ENCODE measurements at regions not wholly inside any gene's neighbourhood (a gene's known extent, or its start where the extent isn't known, plus 50 kb on each side); places are given as distances from the start of the nearest gene placed in this dataset.
"Not testable (repeated sequence)": the region's sequence is repeated elsewhere in the genome, so short reads cannot be mapped to it uniquely, and the experiment has no call there.

DNA sequence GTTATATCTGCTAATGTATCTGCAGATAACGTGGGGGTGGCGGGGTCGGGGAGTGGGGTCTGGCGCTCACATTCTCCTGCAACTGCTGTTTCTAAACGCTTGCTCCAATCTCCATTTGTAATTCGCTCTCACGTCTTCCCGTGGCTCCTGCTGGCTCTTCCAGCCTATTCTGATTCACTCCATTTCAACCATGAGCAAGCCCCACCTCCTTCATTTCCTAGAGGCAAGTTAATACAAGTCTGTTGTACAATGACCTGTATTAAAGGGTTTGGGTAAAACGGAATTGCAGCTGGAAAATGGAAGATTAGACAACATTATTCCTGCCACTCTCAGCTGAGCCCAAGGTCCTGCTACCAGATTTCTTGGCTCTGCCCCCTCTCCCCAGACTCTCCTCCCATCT lies 132.3 kb downstream of the CSNK2A3 start:
- no peak for DNase-seq

DNA sequence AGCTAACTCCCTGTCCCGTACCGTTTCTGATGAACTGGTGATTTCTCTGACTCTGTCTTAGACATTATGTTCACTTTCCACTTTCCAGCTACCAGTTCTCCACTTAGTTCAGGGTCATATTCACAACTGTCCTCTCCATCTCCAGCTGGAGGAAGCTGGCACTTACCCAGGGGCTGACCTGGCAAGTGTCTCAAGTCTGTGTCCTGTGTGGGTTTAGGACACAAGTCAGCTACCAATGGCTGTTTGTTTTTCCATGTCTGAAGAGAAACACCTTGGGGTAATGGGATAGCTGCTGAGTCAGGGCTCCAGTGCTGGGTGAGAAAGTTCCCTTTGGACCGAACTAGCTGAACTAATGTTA lies 134.4 kb downstream of the CSNK2A3 start:
- no peak for DNase-seq

DNA sequence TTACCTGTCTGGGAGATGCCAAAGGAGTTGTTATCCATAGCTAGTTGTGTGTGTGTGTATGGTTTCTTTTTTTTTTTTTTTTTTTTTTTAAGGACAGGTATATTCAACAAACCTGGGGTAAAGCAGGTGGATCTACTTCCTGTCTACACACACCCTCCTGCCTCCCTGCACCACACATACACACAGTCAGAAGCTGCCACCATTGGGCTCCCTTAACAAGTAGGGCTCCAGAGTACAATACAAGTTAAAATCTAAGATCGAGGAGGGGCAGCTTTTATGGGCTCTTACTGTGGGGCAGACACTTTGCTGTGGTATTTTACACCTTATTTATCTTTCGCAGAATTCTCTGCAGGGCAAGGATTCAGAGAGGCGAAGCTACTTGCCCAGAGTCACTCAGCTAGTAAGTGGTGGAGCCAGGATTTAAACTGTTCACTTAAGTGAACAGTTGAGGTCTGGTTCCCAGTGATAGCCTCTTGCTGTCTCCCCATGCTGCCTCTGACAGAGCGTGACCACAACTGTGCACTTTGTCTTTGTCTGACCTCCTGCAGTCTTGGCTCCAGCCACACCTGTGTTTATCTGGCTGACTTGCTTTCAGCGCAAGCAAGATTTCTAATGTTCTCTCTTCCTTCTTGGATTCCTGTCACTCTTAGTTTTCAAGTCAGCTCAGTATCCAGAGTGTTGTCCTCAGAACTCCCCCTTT lies 135.0 kb downstream of the CSNK2A3 start:
- no peak for DNase-seq

DNA sequence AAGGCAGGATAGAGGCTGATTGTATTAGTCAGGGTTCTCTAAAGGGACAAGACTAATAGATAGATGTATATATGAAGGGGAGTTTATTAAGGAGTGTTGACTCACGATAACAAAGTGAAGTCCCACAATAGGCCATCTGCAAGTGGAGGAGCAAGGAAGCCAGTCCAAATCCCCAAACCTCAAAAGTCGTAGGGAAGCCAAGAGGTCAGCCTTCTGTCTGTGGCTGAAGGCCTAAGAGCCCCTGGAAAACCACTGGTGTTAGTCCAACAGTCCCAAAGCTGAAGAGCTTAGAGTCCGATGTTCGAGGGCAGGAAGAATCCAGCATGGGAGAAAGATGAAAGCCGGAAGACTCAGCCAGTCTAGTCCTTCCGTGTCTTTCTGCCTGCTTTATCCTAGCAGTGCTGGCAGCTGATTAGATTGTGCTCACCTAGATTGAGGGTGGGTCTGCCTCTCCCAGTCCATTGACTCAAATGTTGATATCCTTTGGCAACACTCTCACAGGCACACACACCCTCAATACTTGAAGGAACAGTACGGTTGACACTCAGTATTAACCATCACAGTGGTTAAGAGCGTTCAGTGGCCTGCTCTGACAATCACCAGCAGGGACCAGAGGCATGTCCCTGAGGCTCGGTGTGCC lies 135.6 kb downstream of the CSNK2A3 start:
- DNase-seq = no peak

DNA sequence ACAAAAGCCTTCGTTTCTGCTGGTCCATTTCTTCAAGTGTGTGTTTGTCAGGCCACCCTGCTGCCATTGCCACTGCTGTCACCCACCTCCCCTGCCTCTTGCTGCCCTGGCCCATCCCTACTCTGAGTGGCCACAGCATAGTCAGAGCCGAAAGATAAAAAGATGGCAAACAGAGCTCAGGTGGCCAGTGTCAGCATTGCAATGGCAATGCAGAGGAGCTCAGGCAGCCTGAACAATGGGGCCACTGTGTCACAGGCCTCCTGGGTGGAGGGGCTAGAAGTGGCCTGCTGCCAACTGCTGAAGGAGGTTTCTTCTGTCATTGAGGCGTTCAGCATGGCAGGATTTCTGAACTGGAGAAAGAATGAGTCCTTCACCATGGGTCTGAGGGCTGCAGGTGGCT lies 137.1 kb downstream of the CSNK2A3 start:
- no peak for DNase-seq

DNA sequence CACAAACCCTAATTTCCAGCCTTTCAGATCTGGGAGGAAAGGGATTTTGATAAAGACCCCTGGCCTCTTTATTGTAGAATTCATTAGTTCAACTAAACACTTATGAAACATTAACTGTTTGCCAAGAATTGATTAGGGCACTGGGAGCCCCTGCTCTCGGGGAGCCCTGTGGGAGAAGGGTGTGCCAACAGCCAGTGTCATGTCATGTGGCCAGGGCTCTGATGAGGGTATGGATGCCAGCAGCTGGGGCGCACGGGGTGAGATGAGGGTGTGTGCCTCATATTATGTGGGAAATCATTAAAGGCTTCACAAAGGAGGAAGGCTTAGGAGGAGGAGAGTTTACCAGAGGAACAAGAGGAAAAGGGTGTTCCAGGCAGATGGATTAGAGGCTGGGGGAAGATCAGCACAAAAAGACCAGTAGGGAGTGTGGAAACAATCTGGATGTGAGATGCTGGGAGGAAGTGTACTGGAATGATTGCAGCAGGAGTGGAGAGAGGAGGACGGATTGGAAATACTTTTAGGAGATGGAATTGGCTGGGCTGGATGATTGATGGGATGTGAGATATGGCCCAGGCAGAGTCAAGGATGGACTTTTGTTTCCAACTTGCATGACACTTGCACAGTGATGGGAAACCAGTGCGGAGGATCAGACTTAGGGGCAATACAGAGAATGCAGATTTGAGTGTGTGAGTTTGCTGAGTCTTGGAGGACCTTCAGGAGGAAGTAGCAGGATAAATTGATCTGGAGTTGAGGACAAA lies 137.8 kb downstream of the CSNK2A3 start:
- no peak for DNase-seq

DNA sequence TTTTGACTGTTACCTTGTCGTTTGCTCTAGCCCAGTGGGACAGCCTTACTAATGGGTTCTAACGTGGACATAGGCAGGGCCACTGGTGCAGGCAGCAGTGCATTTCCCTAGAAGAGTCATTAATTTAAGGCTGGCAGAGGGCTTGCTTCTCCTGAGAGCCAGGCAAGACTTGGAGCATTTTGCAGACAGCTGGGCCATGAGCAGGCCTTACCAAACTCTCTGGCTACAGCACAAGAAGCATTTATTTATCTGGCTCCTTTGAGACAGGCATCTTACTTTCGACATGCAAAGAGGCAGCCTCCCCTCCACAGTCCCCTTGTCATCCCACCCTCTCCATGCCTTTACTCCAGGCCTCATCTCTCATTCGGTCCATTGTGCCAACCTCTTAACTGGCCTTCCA lies 139.9 kb downstream of the CSNK2A3 start:
- DNase-seq = no peak

DNA sequence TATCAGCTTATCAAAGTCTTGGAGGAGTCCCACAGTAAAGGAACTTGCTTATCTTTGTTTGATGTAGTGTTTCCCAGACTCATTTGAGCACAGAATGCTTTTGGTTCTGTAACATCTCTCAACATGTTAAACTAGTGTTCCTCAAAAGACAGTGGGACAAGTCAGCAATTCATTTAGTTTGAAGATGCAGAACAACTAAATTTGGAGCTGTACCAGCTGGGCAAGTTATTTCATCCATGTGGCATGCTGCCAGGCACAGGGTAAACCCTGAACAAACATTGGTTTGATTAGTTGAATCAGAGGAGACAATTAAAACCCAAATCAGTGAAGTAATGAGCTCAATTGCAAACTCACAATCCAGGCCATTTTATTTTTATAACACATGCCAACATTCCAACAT lies 141.2 kb downstream of the CSNK2A3 start:
- DNase-seq = no peak

DNA sequence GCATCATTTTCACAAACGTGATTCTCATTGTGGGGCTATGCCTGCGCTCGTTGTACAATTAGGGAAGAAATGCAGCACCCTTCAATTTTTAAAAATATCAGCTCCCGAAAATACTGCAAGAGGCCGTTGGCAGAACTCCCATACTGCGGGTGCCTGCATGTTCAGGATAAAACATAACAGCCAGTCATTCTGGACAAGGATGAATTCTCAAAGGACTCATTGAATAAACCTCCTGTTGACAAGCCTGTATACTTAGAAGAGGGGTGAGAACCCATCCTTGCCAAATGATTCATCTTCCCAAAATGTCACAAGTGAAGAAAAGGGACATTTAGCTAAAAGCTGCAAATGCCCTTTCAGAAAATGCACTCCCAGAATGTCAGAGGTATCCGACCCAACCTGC lies 141.9 kb downstream of the CSNK2A3 start:
- DNase-seq = no peak

DNA sequence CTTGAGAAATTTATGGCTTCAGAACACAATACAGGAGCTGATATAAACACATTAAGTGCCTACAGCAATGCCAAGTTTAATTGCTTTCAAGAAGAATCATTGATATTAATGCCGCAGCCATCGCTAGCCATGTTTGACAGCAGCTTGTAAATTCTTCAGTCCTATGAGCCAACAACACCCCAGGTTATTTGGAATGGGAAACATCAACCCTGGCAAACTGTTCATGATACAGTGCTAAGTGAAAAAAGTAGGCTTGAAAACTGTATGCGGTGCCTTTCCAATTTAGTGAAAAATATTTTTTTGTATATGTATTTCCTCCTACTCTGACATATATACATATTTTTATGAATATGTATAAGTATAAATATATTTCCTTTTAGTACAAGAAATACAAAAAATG lies 142.6 kb downstream of the CSNK2A3 start:
- DNase-seq = no peak

DNA sequence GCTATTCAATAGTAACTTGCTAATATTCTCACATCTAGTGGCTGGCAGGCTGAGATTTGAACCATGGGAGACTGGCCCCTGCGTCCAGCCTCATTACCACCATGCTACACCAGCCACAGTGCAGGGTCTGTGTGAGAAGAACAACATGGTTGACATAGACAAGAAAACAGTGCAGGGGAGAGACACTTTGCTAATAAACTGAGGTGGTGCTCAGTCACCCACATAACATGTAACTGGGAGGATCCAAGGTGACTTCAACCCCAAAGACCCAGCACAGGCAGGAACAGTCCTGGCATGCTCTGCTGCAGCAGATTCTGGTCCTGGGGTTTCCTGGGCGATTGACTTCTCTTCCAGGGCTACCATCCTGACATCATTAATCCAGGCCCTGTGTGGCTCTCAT lies 143.1 kb downstream of the CSNK2A3 start:
- no peak for DNase-seq

DNA sequence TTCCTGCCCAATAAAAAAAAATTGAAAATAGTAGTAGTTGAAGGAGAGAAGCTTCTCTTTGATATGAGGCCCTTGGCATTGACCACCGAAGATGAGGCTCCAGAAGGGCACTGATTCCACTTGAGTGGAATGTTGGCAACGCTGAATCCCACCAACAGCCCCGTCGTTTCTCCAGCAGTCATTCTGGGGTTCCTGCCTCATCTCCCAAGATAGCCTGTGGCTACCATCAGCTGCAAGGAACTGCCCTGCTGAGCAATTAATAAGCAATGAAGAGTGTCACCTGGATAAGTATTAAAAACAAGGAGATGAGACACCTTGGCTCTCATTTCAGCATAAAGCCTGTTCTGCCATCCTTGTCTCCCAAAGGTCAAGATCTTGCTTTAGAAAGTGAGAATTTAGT lies 144.1 kb downstream of the CSNK2A3 start:
- DNase-seq = no peak

DNA sequence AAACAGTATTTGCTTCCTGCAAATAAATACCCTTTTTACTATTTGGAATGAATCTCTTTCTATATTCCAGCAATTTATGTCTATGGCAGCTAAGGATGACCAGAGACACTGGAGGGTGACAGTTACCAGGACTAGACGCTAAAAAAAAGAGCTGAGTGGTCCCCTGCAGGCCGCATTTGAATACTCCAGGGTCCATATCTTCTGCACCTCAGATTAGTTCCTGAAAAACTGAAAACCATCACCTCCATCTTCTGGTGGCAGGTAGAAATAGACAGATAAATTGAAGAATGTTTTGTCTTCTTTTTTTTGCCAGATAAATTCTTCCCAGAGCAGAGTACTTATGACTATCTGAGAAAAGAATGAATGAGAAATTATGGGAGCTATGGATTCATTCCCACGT lies 145.6 kb downstream of the CSNK2A3 start:
- no peak for DNase-seq

DNA sequence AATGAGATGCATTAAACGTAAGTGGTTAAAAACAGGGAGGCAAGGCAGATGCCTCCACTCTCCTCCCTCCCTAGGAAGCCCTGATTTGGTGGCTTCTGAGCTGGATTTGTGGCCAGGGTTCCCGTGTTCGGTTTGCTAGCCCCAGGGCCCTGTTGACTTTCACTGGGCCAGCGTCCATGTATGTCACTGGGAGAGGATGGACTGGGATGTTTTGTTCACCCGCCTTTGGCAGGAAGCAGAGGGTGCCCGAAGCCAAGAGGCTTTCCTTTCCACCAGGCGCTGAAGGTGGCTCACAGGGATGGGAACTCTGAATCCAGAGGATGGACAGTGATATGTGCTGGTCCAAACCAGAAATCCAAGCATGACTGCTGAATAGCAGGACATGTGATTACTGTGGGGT lies 146.6 kb downstream of the CSNK2A3 start:
- no peak for DNase-seq

DNA sequence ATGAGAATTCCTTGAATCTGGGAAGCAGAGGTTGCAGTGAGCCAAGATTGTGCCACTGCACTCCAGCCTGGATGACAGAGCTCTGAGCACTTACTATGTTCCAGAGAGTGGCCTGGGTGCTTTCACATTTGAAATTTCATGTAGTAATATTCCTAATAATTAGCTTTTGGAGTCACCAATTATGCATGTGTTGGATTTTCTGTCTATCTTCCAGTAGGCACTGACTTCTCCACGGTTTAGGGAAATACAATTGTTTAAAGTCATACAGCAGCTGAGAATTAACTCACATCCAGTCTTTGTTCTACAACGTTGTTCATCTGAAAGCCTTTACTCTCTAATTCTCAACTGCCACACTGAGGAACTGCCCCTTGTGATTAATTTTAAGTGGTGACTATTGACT lies 150.2 kb downstream of the CSNK2A3 start:
- DNase-seq = no peak

DNA sequence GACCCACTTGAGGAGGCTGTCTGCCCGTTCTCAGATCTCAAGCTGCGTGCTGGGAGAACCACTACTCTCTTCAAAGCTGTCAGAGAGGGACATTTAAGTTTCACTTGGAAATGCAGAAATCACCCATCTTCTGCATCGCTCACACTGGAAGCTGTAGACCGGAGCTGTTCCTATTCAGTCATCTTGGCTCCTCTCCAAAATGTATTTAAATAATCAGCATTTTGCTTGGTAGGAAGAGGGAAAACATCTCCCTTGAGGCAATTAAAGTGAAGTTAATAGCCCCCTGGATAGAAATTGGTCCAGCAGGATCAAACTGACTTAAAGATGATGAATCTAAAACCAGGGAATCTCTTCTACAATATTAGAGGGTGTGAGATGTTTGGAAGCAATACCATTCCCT lies 151.7 kb downstream of the CSNK2A3 start:
- not testable (repeated sequence) for DNase-seq

DNA sequence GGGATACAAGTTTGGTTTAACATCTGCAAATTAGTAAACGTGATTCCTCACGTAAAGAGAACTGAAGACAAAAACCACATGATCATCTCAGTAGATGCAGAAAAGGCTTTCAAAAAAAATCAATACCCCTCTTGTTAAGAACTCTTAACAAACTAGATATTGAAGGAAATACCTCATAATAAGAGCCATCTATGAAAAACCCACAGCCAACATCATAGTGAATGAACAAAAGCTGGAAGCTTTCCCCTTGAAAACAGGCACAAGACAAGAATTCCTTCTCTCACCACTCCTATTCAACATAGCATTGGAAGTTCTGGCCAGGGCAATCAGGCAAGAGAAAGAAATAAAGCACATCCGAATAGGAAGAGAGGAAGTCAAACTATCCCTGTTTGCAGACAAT lies 160.5 kb downstream of the CSNK2A3 start:
- no peak for DNase-seq

DNA sequence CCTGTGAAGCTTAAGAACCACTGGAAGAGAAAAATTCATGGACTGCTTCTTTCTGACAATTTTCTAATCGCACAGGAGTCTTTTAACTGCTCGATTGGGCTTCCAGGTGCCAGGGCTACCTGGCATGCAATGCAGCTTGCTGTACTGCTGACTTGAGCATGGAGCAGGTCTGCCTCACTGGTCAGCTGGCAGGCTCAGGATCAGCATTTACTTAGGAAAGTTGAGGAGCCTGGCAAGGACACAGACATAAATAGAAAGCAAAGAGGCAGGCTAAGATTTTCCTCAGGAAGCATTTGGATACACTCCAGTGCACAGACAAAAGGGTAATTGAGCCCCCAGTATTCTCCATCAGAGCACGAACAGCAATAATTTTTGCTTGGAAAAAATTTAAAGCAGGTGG lies 163.5 kb downstream of the CSNK2A3 start:
- DNase-seq = no peak

DNA sequence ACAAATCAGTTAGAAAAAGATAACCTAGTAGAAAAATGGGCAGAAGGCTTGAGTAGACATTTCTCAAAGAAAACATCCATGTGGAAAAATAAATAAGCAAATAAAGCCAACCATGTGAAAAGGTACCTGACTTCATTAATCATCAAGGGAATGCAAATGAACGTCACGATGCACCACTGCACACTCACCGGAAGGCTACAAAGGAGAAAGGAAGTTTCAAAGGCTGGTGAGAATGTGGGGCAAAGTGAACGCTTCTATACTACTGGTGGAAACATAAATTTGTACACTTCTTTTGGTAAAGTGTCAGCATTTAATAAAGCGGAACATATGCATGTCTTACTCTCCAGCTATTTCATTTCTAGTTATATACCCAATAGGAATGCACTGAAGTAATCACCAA lies 166.8 kb downstream of the CSNK2A3 start:
- DNase-seq = no peak

DNA sequence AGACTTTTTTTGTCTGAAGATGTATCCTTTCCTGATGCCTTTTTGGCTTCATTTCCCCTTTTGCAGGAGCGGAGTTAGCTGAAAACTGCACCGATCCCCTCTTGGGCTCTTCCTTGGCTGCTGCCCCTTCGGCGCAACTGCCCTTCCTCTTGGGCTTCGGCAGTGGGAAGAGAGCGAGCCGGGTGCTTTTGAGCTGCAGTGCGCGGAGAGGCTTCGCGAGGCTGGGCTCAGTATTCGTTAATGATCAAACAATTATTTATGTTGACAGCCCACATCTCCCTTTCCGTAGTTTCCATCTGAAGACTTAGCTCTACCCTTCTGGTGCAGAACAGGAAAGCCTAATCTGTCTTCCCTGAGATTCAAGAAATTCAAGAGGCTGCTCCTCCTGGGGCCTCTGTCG lies 170.8 kb downstream of the CSNK2A3 start:
- DNase-seq = no peak

DNA sequence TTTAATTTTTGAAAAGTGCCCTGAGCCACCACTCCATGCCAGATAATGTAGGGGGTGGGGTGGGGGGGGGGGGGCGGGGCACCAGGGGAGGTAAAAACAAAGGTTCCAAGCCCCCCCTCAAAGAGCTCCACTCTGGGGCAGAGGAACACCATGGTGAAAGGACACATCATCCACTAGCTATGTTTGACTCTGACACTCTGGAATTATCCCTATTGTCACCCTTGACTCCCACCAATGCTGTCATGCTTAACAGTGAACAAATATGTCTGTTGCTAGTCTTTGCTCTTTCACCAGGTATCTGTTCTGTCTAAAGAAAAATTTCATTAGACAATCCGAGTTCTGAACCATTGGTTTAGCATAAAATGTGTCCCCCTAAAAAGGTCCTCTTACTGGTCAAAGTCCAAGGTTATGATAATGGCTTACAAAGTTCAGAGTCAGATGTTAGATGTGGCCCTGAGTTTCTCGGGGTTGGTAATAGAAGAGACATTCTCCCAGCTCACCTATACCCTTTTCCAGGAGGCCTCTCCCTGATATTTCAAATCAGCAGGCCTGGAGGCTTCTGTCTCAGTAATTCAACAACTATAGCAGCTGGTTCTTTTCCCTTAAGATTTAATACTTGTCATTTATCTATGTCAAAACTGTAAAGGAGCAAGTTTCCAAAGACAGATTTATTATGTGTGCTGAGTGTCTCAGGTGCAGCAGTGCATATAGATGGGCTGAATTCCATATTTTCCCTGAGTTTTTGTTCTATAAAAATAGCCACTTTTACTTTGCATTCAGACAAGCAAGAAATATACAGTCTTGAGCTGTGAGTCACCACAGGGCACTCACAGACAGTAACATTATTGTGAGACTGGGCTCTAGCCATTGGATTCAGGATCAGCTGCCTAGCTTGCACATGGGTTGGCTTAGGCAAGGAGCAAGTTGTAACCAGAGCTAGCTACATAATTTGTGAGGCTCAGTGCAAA lies 174.1 kb downstream of the CSNK2A3 start:
- no peak for DNase-seq

DNA sequence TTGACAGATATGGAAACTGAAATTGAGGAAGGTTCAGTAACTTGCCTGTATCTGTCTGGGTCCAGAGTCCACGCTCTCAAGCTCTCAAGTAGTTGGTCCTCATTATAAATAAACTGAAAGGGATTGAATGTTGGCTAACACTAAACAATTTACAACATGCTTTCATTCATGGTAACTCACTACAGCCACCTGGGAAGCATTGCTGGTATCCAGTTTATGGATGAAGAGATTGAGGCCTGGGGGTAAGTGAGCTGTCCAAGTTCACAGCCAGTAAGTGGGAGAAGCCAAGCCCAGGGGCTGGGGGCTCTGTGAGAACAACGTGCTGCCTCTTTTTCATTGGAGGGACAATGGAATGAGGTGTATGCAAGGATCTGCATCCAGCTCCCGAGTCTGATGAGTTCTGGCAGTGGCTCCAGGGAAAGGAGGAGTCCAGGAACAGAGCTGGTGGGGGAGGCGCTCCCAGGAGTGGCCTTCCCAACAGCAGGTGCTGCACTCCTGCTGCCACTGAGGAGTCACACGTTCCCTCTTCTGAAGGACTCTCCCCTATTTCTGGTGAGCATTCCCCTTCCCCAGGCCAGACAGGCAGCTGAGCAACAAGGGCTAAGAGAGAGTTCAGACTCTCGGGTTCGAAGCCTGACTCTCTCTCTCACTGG lies 175.8 kb downstream of the CSNK2A3 start:
- DNase-seq = no peak
